22Rv1 (cell line): ENCODE measurements at regions not wholly inside any gene's neighbourhood (a gene's known extent, or its start where the extent isn't known, plus 50 kb on each side); places are given as distances from the start of the nearest gene placed in this dataset.

Experiments used
- ZFX ChIP-seq: fragments of 450-650 bp; IDR thresholded peaks from 2 replicates; pipeline ENCODE4 v1.6.1; 2017; ENCODE audit warnings: antibody characterized with exemption, borderline replicate concordance
- TF ChIP-seq, protein P1 (sequence below): fragments of 450-650 bp; IDR thresholded peaks from 2 replicates; pipeline ENCODE4 v1.5.1; 2017; ENCODE audit warnings: mild to moderate bottlenecking

- TF ChIP-seq, protein P1, sequence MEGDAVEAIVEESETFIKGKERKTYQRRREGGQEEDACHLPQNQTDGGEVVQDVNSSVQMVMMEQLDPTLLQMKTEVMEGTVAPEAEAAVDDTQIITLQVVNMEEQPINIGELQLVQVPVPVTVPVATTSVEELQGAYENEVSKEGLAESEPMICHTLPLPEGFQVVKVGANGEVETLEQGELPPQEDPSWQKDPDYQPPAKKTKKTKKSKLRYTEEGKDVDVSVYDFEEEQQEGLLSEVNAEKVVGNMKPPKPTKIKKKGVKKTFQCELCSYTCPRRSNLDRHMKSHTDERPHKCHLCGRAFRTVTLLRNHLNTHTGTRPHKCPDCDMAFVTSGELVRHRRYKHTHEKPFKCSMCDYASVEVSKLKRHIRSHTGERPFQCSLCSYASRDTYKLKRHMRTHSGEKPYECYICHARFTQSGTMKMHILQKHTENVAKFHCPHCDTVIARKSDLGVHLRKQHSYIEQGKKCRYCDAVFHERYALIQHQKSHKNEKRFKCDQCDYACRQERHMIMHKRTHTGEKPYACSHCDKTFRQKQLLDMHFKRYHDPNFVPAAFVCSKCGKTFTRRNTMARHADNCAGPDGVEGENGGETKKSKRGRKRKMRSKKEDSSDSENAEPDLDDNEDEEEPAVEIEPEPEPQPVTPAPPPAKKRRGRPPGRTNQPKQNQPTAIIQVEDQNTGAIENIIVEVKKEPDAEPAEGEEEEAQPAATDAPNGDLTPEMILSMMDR, result no peak
- TF ChIP-seq ZFX, result no peak
These were observed 133.8 kb upstream of the PHACTR3 start for GRCh38 chr20:59470521-59470920.
